Breast epithelium (tissue), 3 donors: ENCODE measurements at regions not wholly inside any gene's neighbourhood (a gene's known extent, or its start where the extent isn't known, plus 50 kb on each side); places are given as distances from the start of the nearest gene placed in this dataset.

ENCODE experiments used
- POLR2A ChIP-seq: fragments of 450-650 bp; IDR thresholded peaks from one replicate; pipeline ENCODE4 v1.6.1; 2016; ENCODE audit warnings: antibody characterized with exemption, mild to moderate bottlenecking, moderate library complexity
- POLR2AphosphoS5 ChIP-seq, 3 donors: sonication (generic); formaldehyde crosslinking; IDR thresholded peaks; one replicate each; pipeline ENCODE4 v1.6.1; 2017; ENCODE audit warnings: antibody characterized with exemption in 3 of 3

GRCh38 chr4:11297627-11298026 is 131.1 kb downstream of the HS3ST1 start:
- TF ChIP-seq POLR2A (no peak), POLR2AphosphoS5 (IDR thresholded peaks at IDR 0.05) (no peak)
